Retinal pigment epithelial cell (primary cell): ENCODE measurements at regions not wholly inside any gene's neighbourhood (a gene's known extent, or its start where the extent isn't known, plus 50 kb on each side); places are given as distances from the start of the nearest gene placed in this dataset.

ENCODE experiments used
- DNase-seq: peaks from one replicate; pipeline ENCODE4 v3.0.0-alpha.2; 2010; ENCODE audit warnings: low read depth
- H3K4me3 ChIP-seq: 2 replicates; pipeline ENCODE4 v1.5.1; 2011; ENCODE audit warnings: mild to moderate bottlenecking, low read length, control low read depth, moderate library complexity
- TF ChIP-seq, protein P1 (sequence below): conservative IDR thresholded peaks from 2 replicates; pipeline ENCODE4 v1.5.1; 2011; ENCODE audit warnings: low read depth, low read length, control low read depth, inconsistent platforms

DNA sequence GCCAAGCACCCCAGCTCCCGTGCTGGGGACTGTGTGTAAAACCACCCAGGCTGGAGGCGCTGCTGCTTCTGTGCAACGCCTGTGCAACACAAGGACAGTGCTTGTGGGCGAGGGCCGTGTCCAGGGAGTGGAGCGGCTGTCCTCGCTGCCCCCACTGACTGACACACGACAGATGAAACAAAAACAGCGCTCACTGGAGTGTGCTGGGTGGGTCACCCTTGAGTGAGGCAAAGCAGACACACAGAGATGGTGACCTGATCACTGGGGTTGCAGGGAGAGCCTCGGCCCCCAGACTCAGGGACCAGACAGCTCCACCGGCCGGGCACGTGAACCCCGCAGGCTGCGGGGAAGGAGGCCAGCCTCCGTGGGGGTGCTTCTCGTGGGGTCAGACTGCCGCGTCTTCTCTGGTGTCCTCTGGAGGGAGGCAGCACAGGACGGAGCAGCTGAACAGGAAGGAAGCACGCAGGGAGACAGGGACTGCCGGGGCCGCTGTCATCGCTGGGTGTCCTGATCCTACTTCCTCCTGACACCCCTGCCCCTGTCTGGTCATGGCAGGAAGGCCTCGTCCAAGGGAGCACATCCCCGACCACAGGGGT, 75.9 kb upstream of the CST7 start:
- no peak overlapping the region for H3K4me3 ChIP-seq
- no peak for DNase-seq
- TF ChIP-seq, protein P1, sequence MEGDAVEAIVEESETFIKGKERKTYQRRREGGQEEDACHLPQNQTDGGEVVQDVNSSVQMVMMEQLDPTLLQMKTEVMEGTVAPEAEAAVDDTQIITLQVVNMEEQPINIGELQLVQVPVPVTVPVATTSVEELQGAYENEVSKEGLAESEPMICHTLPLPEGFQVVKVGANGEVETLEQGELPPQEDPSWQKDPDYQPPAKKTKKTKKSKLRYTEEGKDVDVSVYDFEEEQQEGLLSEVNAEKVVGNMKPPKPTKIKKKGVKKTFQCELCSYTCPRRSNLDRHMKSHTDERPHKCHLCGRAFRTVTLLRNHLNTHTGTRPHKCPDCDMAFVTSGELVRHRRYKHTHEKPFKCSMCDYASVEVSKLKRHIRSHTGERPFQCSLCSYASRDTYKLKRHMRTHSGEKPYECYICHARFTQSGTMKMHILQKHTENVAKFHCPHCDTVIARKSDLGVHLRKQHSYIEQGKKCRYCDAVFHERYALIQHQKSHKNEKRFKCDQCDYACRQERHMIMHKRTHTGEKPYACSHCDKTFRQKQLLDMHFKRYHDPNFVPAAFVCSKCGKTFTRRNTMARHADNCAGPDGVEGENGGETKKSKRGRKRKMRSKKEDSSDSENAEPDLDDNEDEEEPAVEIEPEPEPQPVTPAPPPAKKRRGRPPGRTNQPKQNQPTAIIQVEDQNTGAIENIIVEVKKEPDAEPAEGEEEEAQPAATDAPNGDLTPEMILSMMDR = no peak

DNA sequence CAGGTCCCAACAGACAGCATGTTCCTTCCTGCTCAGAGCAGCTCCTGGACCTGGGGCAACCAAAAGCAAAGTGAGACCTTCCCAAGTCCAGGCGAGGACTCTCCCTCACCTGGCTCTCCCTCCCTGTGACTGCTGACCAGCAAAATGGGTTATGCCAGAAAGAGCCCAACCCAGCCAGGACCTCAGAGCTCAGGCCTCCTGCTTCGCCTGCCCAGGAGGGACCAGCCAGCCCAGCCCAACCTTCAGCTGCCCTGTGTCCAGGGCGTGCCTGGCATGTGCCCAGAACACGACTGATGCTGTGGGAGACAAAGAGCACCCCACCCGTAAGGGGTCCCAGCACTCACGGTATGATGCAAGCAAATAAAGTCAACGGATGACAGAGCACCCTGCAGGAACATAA, 74.0 kb upstream of the CST7 start:
- TF ChIP-seq, protein P1 = no peak
- DNase-seq = no peak
- no peak overlapping the region for H3K4me3 ChIP-seq

DNA sequence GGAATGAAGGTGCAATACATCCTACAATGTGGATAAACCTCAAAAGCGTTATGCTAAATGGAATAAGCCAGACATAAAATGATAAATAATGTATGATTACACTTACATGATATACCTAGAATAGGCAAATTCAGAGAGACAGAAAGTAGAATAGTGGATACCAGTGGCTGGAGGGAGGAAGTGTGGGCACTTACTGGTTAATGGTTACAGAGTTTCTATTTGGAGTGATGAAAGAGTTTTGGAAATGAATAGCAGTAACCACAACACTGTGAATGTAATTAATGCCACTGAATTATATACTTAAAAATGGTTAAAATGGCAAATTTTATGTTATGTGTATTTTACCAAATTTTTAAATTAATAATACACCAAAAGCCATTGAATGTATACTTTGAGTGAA, 71.4 kb upstream of the CST7 start:
- TF ChIP-seq, protein P1 = no peak
- DNase-seq = no peak
- no peak overlapping the region for H3K4me3 ChIP-seq

DNA sequence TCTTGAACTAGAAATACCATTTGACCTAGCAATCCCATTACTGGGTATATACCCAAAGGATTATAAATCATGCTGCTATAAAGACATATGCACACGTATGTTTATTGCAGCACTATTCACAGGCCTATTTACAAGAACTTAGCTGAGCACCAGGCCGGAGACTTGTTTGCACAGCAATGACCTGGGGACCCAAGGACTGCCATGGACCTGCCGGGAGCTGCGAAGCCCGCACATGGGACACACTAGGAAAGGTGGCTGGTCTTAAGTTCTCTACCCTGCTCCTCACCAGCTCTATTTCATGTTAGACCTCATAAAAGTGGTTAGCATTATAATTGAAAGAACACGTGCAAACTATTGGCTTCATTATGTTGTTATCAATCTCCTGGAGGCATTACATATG, 70.4 kb upstream of the CST7 start:
- TF ChIP-seq, protein P1 = no peak
- no peak overlapping the region for H3K4me3 ChIP-seq
- no peak for DNase-seq

DNA sequence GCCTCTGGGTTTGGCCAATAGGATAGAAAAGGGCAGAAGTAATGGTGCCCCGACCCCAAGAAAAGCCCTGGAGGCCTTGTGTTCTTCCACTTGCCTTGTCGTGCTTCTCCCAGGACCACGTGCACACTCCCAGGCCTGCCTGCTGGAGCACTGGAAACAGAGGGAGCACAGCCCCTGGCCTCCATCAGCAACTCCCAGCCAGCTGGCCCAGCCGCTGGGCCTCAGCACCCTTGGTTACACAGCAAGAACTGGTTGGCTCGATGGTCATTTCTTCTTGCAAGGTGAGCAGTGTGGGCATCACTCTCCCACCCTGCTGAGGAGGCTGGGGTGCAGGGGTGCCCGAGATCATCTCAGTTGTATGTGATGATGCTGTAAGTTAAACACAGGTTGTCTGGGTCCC, 69.2 kb upstream of the CST7 start:
- TF ChIP-seq, protein P1 = no peak

DNA sequence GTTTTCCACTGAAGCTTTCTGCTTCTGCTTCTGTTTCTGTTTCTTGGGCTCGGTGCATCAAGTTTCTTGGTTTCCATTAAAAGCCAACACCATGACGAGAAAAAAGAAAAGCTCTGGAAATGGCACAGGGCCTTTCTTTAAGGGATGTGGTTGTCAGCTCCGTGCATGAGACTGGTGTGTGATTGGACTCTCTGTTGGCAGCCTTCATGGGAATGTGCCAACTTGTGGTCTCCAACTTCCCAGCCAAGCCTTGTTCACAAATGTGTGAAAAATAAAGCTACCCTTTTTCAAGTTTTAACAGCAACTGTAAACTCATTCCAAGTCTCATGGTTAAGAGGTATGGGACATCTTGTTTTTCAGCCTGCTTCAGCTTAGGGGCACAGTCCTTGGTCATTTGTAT, 68.7 kb upstream of the CST7 start:
- no peak overlapping the region for H3K4me3 ChIP-seq
- no peak for DNase-seq
- TF ChIP-seq, protein P1 = no peak

More for the DNA sequence above, 69.2 kb upstream of the CST7 start:
- no peak for DNase-seq
- no peak overlapping the region for H3K4me3 ChIP-seq

DNA sequence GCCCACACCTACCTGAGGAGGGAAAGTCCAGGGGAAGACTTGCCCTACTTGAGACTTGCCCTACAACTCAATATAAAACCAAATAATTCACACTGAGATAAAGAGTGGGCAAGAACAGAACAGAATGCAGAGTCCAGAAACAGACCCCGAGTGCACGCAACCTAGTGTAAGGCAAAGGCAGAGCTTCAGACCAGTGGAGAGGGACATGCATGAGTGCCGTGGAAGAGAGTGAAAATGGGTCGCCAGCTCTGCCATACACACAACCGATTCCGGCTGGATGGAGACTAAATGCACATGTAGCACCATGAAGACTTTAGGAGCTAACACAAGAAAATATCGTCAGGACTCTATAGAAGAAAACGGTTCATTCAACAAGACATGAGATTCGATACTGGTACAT, 58.8 kb upstream of the CST7 start:
- TF ChIP-seq, protein P1 = no peak
- no peak for DNase-seq
- no peak overlapping the region for H3K4me3 ChIP-seq
